ENCODE measurements at regions not wholly inside any gene's neighbourhood (a gene's known extent, or its start where the extent isn't known, plus 50 kb on each side); places are given as distances from the start of the nearest gene placed in this dataset.

GRCh38 chr12:116366456-116366776 is 88.9 kb upstream of the MED13L start:
- TF ChIP-seq CTCF (IDR thresholded peaks at IDR 0.05) (no peak), EZH2 (IDR thresholded peaks at IDR 0.05; ENCODE audit: borderline replicate concordance, insufficient read depth, low read depth, low read length, poor library complexity, severe bottlenecking) (no peak)

Data from B cell (primary cell).